ENCODE measurements at regions not wholly inside any gene's neighbourhood (a gene's known extent, or its start where the extent isn't known, plus 50 kb on each side); places are given as distances from the start of the nearest gene placed in this dataset.
A peak's percentile ranks its signal among the peaks of the same experiment; 100 is the strongest.

DNA sequence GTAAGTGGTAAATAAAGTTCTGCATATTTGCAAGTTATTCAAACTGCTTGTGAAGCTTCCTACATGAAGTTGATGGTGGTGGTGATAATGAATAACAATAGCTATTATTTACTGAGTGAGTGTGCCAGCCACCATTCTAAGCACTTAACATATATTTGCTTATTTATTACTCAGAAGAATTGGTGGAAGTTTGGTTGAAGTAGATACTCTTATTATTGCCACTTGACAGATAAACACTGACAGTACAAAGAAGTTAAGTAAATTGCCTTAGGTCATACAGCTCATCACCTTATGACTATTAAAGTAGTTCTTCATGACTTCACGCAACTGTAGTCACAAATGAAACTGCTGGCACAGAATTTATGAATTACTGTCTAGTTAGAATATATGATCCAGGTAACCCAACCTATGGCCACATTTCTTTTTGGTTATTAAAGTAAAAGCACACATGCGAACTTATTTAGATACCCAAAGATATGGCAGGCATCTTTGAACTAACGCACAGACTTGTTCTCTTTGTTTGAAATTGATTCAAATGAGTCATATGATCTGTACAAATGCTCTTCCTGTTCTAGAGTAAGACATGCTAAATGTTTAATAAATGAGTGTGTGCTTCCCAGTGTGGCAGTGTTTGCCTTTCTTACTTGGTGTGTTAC is 99.8 kb upstream of the NR2F2 start:
- H3K9me3 ChIP-seq = no peaks in the 10 kb centered on the region
- no peaks in the 10 kb centered on the region for H3K36me3 ChIP-seq
- no peak overlapping the region for H3K4me3 ChIP-seq
- no peak for DNase-seq
- no peaks in the 10 kb centered on the region for H3K27me3 ChIP-seq

DNA sequence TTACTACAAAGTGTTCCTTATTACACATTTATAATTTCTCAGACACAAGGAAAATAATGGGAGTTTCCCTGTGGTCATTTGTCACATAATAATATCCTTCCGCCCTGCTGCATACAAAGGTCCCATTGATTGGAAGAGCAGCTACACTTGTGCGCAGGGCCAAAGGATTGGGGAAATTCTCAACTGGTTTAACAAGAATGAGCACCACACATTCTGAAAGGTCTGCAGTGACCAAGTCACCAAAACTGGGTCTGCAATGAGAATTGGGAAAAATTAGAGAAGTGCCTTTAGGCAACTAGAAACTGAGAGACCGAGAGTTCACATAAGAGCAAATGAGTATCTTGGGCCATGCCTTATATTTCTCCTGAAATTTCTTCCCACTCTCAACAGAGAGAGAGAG is 98.2 kb upstream of the NR2F2 start:
- H3K27me3 ChIP-seq = no peaks in the 10 kb centered on the region; the same call in 1 of the 2 replicates
- H3K4me3 ChIP-seq = no peak overlapping the region
- H3K36me3 ChIP-seq = no peaks in the 10 kb centered on the region
- no peak for DNase-seq
- no peaks in the 10 kb centered on the region for H3K9me3 ChIP-seq

DNA sequence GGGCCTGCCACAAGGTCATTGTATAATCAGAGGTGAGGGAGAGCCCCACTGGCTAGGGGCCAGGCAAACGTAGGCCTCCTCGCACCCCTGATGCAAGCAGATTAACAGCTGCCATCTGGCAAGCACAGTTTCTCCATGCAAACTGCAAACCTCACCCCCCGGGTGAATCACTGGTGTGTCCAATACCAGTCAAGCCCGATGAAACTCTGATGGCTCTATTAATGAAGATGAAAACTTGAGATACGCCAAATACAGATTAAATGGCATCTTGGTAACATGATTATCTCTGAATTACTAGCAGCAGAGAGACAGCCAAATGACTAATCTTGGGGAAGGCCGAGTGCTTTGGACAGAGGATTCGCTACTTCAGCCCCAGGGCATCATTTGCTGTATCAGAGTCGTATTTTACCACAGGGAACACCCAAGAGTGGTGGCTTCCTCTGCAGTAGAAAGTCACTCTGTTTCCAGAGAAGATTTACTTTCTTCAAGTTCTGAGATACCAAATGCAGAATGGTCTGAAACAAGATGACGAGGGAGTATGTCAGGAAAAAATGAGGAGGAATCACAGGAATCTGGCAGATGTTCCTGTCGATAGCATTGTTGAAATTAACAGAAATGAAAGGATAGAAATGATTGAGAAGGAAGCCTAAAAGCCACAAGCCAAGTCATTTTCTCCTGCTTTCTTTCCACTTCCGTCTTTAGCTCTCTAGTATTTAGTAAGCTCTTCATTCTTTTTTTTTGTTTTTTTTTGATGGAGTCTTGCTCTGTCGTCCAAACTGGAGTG is 96.2 kb upstream of the NR2F2 start:
- DNase-seq = peak; percentile 75
- no peak overlapping the region for H3K4me3 ChIP-seq
- H3K27me3 ChIP-seq = no peaks in the 10 kb centered on the region; the same call in 1 of the 2 replicates
- H3K9me3 ChIP-seq = no peaks in the 10 kb centered on the region
- no peaks in the 10 kb centered on the region for H3K36me3 ChIP-seq

DNA sequence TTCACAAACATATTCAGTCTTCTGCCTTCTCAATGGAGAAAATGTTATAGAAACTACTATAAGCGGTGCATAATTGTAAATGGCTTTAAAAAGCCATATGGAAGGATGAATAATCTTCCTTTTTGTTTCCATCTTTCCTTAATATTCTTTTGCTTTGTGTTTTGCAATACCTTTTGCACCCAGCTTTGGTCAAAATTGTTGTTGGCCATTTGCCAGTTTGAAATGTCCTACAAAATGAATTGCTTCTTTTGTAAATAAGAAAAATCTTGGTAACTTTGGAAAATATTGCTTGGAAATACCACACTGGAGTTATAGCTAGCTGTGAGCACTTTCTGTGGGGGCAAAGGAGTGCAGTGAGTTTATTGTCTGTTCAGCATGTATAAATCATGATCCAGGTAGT is 93.5 kb upstream of the NR2F2 start:
- H3K9me3 ChIP-seq = no peaks in the 10 kb centered on the region
- DNase-seq = no peak
- H3K4me3 ChIP-seq = no peak overlapping the region
- H3K27me3 ChIP-seq = no peaks in the 10 kb centered on the region; the same call in 1 of the 2 replicates
- no peaks in the 10 kb centered on the region for H3K36me3 ChIP-seq

DNA sequence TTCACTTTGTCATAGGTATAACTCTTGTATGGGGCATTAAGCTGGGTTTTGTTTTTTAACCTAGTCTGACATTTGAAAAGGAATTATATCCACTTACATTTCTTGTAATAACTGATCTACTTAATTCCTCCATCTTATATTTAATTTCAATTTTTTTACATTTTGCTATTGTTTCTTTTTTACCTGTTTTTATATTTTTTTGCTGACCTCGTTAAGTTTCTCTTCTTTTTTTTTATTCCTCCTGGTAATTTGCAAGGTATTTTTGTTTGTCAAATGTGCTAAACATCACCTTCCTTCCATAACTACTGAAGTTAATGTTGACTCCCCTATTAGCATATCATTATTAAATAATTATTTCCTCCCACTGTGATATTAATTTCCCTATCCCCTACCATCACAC is 87.7 kb upstream of the NR2F2 start:
- Histone ChIP-seq H3K9me3 (no peaks in the 10 kb centered on the region), H3K4me3 (no peak overlapping the region), H3K27me3 (no peaks in the 10 kb centered on the region), H3K36me3 (no peaks in the 10 kb centered on the region)
- no peak for DNase-seq

DNA sequence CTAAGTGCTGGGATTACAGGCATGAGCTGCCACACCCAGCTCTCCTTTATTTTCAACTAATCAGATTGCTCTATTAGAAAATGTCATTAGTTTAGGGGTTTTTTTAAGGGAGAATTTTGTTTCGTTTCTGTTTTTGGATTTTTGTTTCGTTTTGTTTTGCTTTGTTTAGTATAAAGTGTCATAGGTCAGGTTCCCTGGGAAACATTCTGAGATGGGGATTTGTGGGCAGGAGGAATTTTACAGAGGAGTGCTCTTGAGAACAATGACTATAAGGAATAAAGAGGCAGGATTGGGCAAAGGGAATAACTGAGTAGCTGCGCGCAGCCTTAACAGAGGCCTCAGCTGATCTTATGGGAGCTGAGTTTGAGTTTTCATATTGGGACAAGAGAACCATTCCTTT is 86.8 kb upstream of the NR2F2 start:
- H3K27me3 ChIP-seq = no peaks in the 10 kb centered on the region
- H3K9me3 ChIP-seq = no peaks in the 10 kb centered on the region
- DNase-seq = no peak

DNA sequence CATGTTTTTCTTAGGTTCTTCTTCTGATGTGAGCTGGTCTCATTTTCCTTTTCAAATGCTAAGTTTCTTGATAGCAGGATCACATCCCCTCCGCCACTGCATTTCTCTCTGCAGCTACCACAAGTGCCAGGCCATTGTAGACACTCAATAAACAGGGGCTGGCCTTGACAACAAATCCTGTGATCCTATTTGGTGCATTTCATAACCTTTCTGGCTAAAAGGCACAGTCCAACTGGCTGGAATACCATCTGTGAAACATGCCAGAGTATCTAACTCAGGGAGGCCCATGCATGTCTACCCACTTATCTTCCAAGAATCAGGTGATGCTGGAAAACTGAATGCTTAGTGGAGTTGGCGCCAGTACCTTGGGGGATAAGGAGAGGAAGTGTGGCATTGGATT is 85.2 kb upstream of the NR2F2 start:
- Histone ChIP-seq H3K9me3 (no peaks in the 10 kb centered on the region), H3K36me3 (no peaks in the 10 kb centered on the region), H3K27me3 (no peaks in the 10 kb centered on the region), H3K4me3 (no peak overlapping the region)
- no peak for DNase-seq

More for the DNA sequence above, 86.8 kb upstream of the NR2F2 start:
- Histone ChIP-seq H3K4me3 (no peak overlapping the region), H3K36me3 (no peaks in the 10 kb centered on the region)

DNA sequence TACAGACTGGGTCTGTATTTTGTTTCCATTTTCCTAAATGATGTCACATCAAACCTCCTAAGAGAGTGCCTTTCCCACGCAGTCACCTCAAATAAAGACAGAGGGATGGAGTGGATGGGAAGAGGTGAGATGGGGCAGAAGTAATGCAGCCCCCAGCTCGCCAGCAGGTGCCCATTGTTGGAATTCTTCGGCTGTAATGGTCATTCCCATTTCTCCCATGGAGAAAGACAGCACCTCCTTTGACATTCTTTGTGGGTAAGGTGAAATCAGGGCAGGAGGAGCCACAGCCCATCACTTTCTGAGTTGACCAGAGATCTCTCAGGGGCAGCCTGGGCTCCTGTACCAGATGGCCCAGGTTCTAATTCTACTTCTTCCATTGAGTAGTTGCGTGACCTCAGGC is 84.4 kb upstream of the NR2F2 start:
- DNase-seq = no peak

DNA sequence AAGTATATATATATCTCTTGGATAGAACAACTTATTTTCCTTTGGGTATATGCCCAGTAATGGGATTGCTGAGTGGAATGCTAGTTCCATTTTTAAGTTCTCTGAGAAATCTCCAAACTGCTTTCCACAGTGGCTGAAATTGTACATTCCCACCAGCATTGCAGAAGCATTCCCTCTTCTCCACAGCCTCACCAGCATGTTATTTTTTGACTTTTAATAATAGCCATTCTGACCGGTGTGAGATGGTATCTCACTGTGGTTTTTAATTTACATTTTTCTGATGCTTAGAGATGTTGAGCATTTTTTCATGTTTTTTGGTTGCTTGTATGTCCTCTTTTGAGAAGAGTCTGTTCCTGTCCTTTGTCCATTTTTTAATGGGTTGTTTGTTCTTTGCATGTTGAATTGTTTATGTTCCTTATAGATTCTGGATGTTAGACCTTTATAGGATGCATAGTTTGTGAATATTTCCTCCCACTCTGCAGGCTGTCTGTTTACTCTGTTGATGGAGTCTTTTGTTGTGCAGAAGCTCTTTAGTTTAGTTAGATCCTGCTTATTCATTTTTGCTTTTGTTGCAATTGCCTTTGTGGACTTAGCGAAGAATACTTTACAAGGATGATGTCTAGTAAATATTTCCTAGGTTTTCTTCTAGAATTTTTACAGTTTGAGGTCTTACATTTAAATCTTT is 82.7 kb upstream of the NR2F2 start:
- no peak overlapping the region for H3K4me3 ChIP-seq
- no peaks in the 10 kb centered on the region for H3K9me3 ChIP-seq
- H3K36me3 ChIP-seq = no peaks in the 10 kb centered on the region
- H3K27me3 ChIP-seq = no peaks in the 10 kb centered on the region
- no peak for DNase-seq

More for the DNA sequence above, 84.4 kb upstream of the NR2F2 start:
- no peak overlapping the region for H3K4me3 ChIP-seq
- H3K36me3 ChIP-seq = no peaks in the 10 kb centered on the region
- no peaks in the 10 kb centered on the region for H3K27me3 ChIP-seq
- H3K9me3 ChIP-seq = no peaks in the 10 kb centered on the region

DNA sequence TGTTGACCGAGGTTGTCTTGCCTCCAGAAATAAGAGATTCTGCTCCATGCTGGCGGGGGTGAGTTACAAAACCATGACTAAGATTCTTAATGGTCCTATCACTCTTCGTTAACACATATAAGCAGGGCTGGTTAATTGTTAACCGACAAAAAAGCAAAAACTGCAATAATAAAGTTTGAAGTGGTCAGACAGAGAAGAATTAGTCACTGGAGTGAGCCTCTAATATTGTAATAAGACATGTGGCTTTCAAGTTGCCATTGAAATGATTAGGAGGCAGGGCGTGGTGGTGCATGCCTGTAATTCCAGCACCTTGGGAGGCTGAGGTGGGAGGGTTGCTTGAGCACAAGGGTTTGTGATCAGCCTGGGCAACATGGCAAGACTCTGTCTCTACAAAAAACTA is 78.4 kb upstream of the NR2F2 start:
- no peaks in the 10 kb centered on the region for H3K27me3 ChIP-seq
- H3K36me3 ChIP-seq = no peaks in the 10 kb centered on the region
- DNase-seq = no peak
- no peaks in the 10 kb centered on the region for H3K9me3 ChIP-seq
- H3K4me3 ChIP-seq = no peak overlapping the region

DNA sequence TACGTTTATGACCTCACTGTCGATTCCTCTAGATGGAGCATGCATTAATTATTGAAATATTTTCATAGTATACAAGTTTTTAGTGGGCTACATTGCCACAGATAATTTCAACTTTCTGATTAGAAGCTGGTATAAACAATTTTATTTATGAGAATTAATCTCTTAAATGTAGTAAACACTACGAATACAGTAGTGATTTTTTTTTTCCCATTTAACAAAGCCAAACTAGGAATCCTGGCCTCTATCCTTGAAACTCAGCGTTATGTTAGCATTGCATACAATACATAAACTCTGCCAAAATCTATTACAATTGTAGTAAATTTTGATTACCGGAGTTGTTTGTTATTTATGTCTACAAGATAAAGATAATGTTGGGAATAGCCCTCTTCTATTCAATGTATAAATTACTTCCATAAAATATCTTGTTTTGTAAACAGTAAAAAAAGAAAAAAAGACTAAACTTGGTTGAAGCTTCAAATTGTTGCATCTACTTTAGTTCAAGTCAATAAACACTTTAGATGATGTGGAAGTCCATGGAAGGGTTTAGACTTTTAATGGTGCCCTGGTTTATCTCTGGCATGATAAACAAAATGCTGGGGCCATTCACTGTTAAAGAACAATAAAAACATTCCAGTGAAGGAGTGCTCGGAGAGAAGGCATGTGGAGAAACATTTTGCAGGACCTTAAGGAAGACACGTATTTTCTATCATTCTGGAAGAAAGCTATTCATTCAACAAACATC is 77.3 kb upstream of the NR2F2 start:
- Histone ChIP-seq H3K9me3 (no peaks in the 10 kb centered on the region), H3K27me3 (no peaks in the 10 kb centered on the region), H3K4me3 (no peak overlapping the region), H3K36me3 (no peaks in the 10 kb centered on the region)
- no peak for DNase-seq

DNA sequence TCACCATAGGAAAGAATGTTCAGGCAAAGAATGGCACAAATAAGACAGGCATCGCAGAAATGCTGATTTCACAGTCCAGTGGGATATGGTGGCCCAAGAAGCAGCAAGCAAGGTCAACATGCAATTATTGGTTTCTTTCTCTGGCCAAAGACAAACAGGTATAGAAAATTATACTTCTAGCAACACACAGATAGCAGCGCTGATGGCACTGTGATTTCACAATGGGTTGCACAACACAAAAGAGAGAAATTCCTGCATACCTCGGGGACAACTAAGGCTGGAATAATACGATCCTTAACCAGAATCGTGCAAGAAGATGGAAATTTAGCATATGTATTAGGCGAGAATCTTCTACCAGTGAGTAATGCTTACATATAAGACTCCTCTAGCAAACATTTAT is 76.3 kb upstream of the NR2F2 start:
- no peak for DNase-seq
- H3K9me3 ChIP-seq = no peaks in the 10 kb centered on the region
- H3K4me3 ChIP-seq = no peak overlapping the region
- no peaks in the 10 kb centered on the region for H3K27me3 ChIP-seq
- no peaks in the 10 kb centered on the region for H3K36me3 ChIP-seq

DNA sequence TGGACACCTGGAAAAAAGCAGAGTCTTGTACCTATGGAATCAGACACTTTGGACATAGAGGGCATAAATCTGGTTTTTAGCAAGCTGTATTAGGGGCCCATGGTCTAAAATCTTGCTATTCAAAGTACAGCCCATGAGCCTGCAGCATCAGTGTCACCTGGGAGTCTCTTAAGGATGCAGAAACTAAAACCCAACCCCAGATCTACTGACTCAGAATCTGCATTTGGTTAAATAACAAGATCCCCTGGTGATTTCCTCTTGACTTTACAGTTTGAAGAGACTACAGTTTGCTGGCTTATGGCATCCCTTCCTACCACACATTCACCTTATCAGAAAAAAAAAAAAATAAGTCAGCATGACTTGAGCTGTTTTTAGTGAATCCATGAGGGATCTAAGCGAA is 74.9 kb upstream of the NR2F2 start:
- H3K9me3 ChIP-seq = no peaks in the 10 kb centered on the region

DNA sequence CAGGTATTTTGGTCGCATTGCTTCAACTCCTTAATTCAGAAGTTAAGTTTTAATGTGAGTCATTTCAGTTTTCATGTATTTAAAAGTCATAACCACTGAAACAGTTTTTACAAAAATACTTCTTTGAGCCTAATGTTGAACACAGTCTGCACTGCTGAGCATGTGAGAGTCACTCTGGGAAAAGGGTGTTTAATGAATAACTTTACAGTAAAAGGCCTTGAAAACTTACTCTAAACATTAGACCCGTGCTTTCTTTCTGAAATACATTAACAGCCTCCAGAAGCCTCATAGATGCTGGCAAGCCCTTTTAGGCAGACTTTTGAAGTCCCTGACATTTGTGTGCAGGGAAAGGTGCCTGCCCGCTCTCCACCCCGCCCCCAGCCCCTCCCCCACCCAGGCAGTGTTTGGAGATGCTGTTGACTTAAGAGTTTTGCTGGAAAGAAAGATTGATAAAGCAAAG is 68.9 kb upstream of the NR2F2 start:
- Histone ChIP-seq H3K27me3 (no peaks in the 10 kb centered on the region), H3K9me3 (no peaks in the 10 kb centered on the region), H3K4me3 (no peak overlapping the region), H3K36me3 (no peaks in the 10 kb centered on the region; the same call in 1 of the 2 replicates)
- no peak for DNase-seq

More for the DNA sequence above, 74.9 kb upstream of the NR2F2 start:
- Histone ChIP-seq H3K36me3 (no peaks in the 10 kb centered on the region), H3K27me3 (no peaks in the 10 kb centered on the region), H3K4me3 (no peak overlapping the region)
- no peak for DNase-seq

DNA sequence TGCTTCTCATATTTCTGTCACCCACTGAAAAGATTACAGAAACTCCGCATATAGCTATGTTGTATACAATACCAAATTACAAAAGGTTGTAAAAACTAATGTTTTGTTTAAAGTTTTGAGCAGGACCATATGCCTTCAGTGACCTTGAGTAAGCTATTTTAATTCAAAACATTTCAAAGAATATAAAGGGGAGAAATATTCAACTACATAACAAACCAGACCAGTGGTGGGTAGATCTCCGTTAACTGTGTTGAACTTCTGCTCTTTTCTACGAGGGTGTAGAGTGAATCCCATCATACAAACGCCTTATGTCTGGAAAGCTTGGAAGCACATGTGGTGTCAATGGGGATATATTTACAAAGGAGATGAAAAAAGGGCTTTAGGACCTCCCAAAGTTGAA is 68.4 kb upstream of the NR2F2 start:
- no peaks in the 10 kb centered on the region for H3K9me3 ChIP-seq
- H3K27me3 ChIP-seq = no peaks in the 10 kb centered on the region
- H3K36me3 ChIP-seq = no peaks in the 10 kb centered on the region; the same call in 1 of the 2 replicates
- H3K4me3 ChIP-seq = no peak overlapping the region
- DNase-seq = no peak

DNA sequence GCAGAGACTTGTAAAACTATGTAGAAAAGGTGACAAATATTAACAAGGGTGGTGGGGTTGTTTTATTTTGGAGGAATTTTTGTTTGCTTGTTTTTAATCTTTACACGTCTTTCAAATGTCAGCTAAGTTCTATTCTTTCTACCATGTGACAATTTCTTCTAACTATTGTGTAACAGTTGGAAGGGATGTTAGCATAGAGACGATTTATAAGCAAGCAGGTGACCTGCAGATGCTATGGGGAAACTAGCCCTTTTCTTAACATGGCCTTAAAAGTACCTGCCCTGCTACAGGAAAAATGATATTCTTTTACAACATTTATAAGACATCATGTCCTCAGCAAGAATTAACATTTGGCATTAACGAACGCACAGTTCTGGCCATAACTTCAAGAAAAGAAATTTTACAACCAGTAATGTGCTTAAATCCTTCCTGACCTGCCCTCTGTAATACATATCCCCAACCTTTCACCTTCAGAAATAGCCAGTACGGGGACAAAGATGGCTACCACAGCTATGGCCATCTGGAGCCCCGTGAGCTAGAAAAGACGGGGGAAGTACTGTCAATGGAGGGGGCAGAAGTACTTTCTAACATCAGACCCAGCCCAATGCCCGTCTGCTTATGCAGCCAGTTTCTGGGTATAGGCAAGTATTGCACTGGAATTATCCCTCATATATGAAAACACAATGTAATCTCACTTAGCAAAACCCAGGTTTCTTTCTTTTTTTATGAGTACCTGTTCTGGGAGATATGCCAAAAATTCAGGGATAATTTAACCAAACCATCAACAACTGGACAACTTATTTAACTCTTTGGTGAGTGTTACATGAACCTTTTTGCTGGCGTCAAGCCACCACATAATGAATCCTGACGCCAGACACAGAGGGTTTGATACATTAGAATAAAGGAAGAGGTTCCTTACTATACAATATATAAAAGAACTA is 67.7 kb upstream of the NR2F2 start:
- H3K9me3 ChIP-seq = peaks cover 4% of the 10 kb centered on the region; the same call in 1 of the 2 replicates
- DNase-seq = no peak
- no peaks in the 10 kb centered on the region; the same call in 1 of the 2 replicates for H3K36me3 ChIP-seq
- no peaks in the 10 kb centered on the region for H3K27me3 ChIP-seq
- no peak overlapping the region for H3K4me3 ChIP-seq
